Hematopoietic multipotent progenitor cell (in vitro differentiated cells): ENCODE measurements at regions not wholly inside any gene's neighbourhood (a gene's known extent, or its start where the extent isn't known, plus 50 kb on each side); places are given as distances from the start of the nearest gene placed in this dataset.
"Not testable (repeated sequence)": the region's sequence is repeated elsewhere in the genome, so short reads cannot be mapped to it uniquely, and the experiment has no call there.

Experiments
- DNase-seq, 3 donors: peaks; one replicate each; pipeline ENCODE4 v3.0.0-alpha.2; 2011 to 2015; ENCODE audit warnings: low read depth in 2 of 3, low spot score in 2 of 3

DNA sequence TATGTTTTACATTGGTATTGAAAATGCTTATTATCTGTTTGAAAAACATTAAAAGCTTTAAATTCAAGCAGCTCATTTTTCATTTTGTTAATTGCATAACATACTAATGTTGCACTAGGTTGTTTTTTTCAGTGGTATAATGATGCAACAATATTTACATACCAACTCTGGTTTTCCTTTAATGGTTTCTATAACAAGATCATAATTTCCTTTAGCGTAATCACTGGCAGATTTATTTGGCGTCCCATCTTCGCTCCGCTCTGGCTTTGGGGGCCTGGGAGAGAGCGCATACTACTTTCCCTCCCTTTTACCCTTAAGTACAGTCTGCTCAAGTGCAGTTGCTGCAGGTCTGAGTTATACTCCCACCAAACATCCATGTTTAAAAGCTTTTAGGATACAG, 574.1 kb downstream of the PRKD1 start:
- no peak for DNase-seq

DNA sequence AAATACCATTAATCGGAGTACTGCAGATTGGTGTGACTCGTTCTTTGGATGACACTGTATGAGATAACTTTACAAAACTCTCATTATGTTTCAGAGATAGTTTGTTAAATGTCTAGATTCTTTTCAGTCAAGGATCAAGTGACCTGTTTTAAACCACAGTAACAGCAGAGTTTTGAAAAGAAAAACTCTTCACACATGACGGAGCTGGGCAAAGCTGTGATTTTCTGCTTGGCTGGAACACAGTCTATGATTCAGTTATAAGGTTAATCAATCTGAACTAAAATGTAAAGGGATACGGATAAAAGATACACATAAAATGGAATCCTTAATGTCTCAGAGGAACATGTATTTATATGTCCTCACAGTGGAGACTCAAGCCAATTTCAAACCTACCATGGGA, 573.2 kb downstream of the PRKD1 start:
- no peak for DNase-seq

DNA sequence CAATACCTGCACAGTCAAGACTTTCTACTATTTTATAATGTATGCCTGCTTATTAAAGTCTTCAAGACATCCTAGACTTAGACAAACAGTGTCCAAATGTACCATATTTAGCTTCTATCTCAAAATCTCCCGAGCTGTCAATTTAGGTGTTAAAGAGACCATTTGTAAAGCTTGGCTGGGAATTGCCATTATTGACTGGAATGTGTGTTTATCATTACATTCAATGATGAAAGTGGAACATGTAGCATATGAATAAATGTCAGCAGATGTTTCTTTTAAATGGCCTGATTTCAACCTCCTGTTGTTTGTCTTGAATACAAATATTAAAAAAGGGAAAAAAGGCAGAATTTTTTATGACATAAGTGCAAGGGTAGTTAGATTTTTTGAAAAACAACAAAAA, 572.3 kb downstream of the PRKD1 start:
- no peak for DNase-seq

DNA sequence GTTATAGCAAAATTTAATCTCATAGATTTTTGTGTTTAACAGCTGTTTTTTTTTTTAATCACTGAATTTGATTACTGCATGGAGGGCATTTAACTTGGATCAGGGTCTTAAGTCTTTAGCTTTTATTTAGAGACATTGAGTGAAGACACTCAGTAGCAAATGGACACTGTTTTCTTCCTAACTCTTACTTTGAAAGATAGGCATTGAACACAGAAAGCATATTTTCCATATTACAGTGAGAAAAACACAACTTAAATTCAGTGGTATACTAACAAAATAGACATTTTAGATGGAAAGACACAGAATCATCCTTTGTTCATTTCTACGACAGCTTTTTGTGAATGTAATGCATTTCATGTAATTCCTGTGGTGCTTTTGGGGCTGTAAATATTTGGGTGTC, 571.8 kb downstream of the PRKD1 start:
- DNase-seq, result no peak

DNA sequence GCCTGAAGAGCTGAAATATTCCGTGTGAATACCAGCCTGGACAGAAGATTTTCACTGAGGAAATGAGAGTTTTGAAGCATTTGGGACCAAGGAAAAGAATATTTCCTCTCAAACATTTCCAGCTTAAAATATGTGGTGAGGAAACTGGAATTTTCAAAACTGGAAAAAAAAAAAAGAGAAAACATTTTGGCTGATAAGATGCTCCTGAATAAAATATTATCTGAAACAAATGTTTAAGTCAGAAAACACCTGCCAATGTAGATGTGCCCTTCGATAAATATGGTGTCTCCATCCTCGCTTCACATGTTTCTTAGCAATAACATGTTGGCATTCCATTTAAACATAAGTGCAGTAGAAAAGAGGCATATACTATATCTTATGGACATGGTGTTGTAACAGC, 567.0 kb downstream of the PRKD1 start:
- DNase-seq, result no peak

DNA sequence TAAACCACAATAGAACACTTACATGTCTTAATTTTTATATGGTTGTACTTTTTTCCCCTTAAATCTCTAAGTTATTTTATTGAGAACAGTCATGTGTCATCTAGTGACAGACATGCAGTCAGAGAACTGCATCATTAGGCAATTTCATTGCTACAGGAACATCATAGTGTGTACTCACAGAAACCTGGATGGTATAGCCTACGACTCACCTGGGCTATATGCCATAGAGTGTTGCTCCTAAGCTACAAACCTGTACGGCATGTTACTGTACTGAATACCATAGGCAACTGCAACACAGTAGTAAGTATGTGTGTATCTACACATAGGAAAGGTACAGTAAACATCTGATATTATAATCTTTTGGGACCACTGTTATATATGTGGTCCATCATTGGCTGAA, 557.6 kb downstream of the PRKD1 start:
- no peak for DNase-seq

DNA sequence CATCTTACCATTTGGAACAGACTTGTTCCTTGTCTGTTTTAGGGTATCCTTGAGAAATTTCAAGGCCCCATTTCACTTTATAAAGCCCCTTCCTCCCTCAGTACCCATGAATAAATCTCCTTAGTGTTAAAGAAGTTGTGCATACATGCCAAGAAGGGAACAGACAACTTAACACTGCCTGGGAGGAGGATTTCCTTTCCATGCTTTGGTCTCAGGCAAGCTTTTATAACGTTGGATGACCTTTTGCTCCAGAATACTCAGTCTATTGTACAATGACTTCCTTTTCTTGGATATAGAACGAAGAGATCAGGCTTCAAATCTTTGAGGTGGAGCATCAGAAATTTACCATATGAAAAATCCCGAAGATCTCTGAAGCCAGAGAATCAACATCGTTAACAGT, 551.4 kb downstream of the PRKD1 start:
- no peak for DNase-seq

DNA sequence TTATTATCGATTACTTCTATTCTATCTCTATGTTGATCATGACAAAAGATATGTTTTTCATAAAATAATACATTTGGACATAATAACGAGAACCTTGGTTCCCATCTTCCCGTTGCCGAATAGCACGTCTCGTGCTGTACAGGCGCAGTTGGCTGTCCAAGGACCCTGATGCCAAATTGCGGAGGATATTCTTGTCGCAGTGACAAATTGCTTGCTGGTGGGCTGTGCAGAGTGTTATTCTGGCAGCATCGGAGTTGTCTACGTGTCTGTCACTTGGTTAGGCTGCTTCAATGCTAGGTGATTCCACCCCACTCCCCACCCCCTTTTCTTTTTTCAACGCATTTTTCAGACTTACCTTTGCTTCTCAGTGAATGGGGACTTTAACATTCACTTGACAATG, 546.8 kb downstream of the PRKD1 start:
- no peak for DNase-seq

DNA sequence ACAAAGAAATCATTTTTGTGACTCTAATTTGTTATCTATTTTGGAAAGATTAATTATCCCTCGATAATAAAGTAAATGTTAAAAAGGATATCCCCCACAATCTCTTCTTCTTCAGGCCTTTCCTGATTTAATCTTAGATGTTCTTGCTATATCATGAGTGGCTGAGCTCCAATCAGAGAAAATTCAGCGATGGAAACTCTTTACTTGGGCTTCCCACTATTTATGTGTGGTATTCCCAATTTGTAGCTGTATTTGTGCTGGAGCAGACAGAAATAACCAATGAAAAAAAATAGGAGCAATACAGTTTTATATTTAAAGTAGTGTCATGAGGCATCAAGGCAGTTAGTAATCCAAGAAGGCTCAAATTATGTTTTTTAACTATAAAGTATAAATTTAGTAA, 539.1 kb downstream of the PRKD1 start:
- DNase-seq, result no peak

DNA sequence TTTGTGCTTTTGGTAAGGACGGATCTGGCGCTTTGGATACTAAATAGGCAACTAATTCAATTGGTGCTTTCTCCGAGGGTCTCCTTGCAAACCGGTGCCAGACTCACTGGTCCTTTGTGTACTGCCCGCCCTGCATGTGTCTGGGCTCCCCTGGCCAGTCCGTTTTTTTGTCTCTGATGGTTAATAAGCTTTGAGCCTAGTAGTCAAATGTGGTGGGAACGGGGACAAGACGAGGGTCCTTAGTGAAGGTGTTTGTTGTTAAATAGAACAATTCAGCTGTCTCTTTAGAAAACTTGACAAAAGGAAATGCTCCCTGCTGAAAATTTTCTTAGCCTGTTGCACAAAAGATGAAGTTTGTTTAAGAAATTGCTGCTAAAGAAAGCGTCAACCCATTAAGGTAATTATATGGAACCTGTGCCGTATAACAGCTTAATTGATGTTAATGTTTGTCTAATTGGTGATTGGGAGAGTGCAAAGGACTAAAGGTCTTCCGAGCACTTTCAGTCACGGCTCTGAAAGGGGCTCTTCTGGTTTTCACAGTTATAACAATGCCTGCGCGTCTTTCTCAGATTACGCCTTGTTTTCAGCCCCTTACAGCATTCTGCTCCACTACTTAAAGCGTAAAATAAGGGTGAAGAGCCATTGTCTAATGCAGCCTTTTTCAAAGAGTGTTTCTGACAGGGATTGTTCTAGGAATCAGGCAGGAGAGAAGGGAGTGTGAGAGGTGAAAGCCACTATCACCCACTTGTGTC, 537.4 kb downstream of the PRKD1 start:
- DNase-seq, result no peak

DNA sequence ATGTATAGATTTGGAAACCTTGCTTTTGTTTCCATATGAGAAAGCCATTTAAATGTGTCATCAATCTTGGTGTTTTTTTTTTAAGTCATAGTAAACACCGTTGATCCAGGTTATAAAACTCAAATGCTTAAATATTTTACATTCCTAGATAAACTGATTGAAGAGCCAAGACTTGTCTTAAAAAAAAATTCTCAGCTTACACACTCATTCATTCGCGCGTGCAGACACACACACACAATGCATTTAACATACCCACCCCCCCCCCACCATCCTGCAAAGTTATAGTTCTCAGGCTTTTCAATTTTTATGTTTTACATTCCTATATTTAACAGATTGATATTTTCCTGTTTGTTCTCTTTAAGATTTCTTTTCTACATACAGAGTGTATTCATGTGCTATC, 536.4 kb downstream of the PRKD1 start:
- no peak for DNase-seq

DNA sequence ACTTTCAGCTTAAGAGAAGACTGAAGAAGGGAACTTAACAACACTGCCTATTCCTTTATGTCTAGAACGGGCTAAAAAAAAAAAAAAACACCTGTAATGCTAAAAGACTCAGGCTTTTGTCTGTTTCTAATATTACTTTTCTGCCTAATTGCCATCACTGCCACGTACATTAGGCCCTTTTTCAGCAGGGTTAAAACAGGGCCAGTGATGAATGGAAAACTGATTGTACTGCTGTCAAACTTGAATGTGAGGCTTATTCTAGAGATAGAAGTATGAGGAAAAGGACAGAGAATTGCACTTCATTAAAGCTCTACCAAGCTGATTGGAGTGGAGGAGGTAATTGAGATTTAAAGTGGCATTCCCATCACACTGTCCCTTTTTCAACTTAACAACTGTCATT, 535.8 kb downstream of the PRKD1 start:
- DNase-seq, result no peak

DNA sequence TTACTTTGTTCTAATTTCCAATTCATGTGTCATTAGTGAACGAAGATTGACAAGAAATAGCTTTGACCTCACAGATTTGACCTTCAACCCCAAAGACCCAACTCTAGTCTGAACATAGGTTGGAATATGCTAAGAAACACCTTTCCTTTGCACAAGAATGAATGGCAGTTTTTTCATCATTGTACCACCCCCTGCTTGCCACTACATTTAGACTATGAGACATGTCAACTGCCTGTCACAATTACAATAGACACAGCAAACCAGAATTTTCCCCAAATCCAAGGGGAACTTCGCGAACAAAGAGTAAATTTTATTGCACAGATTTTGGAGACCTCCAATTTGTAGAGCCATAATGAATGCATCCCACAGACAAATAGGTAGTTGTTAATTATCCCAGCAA, 535.4 kb downstream of the PRKD1 start:
- no peak for DNase-seq

DNA sequence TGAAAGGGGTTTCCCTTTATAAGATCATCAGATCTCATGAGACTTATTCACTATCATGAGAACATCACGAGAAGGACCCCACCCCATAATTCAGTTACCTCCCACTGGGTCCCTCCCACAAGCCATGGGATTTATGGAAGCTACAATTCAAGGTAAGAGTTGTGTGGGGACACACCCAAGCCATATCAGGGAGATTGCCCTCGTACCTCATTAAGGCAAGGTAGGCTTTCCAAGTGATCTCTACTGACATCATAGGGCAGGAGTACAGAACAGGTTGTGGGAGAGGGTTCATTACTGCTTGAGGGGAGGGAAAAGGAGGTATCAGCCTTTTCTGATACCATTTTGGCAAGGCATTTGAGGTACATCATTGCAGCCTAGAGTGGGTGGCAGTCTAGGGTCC, 524.6 kb downstream of the PRKD1 start:
- DNase-seq, result no peak

DNA sequence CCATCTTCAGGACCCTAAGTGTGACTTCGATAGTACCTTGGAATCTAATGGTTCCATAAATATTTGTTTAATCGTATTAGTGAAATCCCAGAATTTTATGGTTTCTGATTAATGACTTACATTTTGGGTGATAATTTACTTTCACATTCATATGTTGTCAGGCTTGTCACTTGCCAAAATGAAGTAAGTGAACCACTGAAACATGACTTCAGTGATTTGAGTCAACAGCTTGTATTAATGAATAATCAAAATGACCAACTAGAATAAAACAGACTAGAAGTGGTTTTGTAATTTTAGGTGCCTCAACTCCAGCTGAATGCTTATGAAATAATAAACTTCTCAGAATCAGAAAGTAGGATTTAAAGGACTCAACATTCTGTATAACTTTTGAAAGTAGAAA, 517.1 kb downstream of the PRKD1 start:
- no peak for DNase-seq

DNA sequence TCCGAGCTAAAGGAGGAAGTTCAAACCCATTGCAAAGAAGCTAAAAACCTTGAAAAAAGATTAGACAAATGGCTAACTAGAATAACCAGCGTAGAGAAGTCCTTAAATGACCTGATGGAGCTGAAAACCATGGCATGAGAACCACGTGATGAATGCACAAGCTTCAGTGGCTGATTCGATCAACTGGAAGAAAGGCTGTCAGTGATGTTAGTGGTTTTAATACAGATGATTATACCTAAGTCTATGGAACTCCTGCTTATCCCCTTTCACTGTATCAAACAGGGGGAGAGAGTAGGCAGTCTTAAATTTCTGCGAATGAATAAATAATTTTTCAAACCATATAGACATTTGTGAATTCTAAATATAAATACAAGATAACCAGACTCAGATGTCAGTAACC, 512.7 kb downstream of the PRKD1 start:
- not testable (repeated sequence) for DNase-seq

DNA sequence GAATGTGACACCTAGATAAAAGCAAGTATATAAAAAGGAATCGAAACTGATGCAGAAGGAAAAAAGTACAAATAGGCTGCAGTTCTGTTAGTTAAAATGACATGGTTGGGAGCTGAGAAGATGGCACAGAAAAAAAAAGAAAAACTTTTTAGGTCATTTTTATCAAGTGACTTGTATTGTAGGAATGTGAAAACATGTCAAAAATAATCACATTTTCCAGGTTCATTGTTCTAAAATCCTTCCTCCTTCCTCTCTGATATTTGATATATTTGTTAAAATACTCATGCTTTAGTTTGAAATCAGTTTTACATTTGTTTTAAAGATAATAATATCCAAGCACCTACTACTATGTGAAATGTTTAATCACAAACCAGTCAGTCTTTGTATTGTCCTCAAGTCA, 507.9 kb downstream of the PRKD1 start:
- DNase-seq, result no peak

DNA sequence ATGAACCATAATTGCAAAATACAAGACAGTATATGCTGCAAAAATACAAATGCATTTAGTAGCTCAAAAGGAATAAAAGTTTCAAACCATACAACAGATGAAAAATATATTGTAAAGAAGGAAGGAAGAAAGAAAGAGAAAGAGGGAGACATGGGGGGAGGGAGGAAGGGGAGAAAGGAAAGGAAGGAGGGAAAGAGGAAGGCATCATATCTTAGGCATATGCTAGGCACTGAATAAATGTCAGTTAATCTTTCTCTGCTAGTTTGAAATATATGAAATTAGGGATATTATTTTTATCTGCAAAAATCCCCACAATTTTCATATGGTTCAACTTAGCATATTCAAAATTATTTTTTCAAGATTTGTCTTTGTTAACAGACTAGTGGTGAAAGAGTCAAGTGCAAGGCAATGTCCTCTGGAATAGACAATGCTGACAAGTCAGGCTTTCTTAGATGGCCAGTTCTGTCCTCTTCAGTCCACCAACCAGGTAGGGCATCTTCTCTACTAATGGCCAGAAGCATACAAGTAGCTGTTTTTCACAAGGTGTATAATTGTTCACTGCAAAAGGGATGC, 506.4 kb downstream of the PRKD1 start:
- DNase-seq, result no peak

DNA sequence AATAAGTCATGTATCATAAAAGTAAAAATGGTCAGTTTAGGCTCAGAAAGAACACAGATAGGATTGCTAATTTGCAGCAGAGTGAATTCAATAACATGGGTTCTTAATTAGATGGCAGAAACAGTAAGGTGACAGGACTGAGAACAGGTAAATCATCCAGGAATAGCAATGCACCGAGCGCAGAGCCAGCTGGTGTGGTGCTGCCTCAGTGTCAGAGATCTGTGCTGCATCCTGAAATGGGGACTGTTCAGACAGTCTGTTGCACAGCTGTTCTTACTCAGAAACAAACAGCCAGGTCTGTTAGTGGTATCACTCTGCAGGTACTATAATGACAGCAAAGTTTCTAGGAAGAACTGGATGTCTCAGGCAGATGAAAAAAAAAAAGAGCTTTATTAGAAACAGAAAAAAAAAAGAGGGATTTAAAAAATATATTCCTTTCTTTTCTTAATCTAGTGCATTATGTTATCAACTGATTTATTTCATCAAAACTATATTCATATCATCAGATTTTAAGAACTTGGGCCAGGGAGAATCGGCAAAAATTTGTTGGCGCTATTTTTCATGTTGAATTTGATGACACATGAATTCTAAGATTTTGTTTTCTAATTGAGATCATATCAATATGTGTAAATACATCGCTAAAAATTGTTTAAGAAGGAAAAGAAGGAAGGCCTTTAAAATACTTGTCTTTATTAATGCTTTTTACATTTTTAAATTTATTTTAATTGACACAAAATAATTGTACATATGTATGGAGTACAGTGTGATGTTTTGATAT, 501.8 kb downstream of the PRKD1 start:
- no peak for DNase-seq

DNA sequence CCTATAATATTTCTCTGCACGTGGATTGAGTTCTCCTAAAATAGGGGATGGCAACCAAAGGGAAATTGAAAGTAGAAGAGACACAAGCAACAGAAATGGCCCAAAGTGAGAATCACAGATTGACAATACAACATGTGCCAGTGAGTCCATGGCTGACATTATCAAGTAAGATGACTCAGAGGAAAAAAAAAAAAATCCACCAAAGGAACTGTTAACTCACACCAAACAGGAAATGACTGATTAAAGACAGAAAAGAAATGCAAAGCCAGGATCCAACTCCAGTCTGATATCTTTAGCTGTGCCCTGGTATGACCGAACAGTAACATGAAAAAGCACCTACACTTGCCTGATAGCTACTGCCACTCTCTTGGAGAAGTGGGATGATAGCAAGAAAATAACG, 485.0 kb downstream of the PRKD1 start:
- DNase-seq, result no peak

DNA sequence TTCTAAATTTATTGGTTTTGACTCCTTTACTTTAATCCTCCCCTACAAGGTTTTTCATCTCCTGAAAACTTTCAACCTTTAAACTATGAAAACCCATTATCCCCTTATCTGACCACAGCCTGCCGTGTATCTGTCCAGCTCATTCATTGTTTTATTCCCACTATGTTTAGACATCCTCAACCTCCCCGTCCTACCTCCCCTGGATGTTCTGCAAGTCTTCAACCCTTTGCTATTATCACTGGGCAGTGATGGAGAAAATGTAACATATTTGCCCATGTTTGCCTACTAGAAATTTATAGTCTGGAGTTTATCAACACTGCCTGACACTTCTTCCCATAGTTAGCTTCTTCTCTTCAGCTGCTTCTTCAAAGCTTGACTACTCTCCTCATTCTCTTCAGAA, 483.4 kb downstream of the PRKD1 start:
- no peak for DNase-seq

DNA sequence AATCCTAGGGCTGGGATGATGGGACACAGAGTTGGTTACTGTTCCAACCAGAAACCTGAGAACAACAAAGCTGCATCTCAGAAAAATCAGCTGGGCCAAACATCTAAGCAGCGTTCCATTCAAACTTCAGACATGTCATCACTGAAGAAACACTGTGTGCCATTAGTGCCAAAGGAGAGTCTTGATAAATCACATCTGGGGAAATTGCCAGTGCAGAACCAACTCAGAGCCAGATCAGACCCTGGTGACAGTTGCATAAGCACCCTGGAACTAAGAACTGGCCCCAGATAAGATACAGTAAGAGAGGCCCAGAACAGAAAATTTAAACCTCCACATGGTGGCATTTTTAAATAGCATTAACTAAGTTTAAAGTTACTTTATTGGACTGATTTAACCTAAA, 482.8 kb downstream of the PRKD1 start:
- no peak for DNase-seq
